AG04449 (cell line): ENCODE measurements at regions not wholly inside any gene's neighbourhood (a gene's known extent, or its start where the extent isn't known, plus 50 kb on each side); places are given as distances from the start of the nearest gene placed in this dataset.

Source experiments
- CTCF ChIA-PET: fragments of 350-600 bp; formaldehyde crosslinking; extraction: SDS; loops from one replicate; lab custom pipeline; 2021; ENCODE audit warnings: antibody characterized with exemption; lab: Yijun Ruan, JAX
- POLR2A ChIA-PET: fragments of 400-600, 350-600 bp; formaldehyde crosslinking; extraction: SDS; loops from one replicate; lab custom pipeline; 2020; ENCODE audit warnings: antibody characterized with exemption, inconsistent platforms; lab: Yijun Ruan, JAX
- DNase-seq: peaks from one replicate; pipeline ENCODE4 v3.0.0-alpha.2; 2010; ENCODE audit warnings: low read depth, low spot score
- H3K4me3 ChIP-seq: 2 replicates; pipeline ENCODE4 v1.5.1; 2011; ENCODE audit warnings: low read depth, mild to moderate bottlenecking, control low read depth, low read length
- TF ChIP-seq, protein P1 (sequence below): IDR thresholded peaks from one replicate; pipeline ENCODE4 v1.5.1; 2011; ENCODE audit warnings: mild to moderate bottlenecking, moderate library complexity, low read length, control low read depth, inconsistent platforms; ENCODE audit not compliant: insufficient read depth; ENCODE audit errors: missing control alignments

DNA sequence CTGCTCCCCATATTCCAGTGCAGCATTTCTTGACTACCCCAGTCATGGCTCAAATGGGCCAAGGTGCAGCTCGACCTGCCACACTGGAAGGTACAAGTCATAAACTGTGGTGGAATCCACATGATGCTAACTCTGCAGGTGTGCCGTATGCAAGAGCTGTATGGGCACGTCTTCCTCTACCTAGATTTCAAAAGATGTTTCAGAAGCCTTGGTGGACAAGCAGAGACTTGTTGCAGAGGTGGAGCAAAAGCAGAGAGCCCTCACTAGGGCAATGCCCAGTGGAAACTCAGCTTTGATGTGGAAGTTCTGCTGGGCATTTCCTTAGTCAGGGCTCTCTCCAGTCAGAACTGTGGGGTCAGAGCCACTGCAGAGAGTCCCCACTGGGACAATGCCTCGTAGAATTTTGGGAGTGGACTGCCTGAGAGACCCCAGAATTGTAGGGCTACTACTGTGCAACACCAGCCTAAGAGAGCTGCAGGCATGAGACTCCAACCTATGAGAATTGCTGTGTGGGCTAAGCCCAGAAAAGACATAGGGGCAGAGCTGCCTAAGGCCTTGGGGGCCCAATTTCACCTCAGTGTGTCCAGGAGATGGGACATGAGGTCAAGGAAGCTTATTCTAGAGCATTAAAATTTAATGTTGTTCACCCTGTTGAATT is 65.7 kb downstream of the BEX3 start:
- no peak overlapping the region for H3K4me3 ChIP-seq
- CTCF ChIA-PET = interaction anchor here (0.6 kb wide), 1 partner anchor 50 kb away, joined by 3 read pairs; no protein-coding TSS in a partner anchor
- POLR2A ChIA-PET = no interaction called here
- DNase-seq = no peak
- TF ChIP-seq, protein P1, sequence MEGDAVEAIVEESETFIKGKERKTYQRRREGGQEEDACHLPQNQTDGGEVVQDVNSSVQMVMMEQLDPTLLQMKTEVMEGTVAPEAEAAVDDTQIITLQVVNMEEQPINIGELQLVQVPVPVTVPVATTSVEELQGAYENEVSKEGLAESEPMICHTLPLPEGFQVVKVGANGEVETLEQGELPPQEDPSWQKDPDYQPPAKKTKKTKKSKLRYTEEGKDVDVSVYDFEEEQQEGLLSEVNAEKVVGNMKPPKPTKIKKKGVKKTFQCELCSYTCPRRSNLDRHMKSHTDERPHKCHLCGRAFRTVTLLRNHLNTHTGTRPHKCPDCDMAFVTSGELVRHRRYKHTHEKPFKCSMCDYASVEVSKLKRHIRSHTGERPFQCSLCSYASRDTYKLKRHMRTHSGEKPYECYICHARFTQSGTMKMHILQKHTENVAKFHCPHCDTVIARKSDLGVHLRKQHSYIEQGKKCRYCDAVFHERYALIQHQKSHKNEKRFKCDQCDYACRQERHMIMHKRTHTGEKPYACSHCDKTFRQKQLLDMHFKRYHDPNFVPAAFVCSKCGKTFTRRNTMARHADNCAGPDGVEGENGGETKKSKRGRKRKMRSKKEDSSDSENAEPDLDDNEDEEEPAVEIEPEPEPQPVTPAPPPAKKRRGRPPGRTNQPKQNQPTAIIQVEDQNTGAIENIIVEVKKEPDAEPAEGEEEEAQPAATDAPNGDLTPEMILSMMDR = no peak

DNA sequence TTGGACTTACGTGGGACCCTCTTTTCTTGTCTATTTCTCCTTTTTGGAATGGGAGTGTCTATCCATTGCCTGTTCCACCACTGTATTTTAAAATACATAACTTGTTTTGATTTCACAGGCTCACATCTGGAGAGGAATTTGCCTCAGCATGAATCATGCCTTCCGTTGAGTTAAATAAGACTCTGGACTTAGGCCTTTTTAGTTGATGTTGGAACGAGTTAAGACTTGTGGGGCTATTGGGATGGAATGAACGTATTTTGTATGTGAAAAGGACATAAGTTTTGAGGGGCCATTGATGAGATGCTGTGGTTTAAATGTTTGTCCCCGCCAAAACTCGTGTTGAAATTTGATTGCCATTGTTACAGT is 66.2 kb downstream of the BEX3 start:
- ChIA-PET POLR2A (no interaction called here), CTCF (interaction anchor here (0.6 to 1.2 kb wide), 2 partner anchors 51 to 101 kb away, joined by 3 to 4 read pairs; no protein-coding TSS in a partner anchor)

DNA sequence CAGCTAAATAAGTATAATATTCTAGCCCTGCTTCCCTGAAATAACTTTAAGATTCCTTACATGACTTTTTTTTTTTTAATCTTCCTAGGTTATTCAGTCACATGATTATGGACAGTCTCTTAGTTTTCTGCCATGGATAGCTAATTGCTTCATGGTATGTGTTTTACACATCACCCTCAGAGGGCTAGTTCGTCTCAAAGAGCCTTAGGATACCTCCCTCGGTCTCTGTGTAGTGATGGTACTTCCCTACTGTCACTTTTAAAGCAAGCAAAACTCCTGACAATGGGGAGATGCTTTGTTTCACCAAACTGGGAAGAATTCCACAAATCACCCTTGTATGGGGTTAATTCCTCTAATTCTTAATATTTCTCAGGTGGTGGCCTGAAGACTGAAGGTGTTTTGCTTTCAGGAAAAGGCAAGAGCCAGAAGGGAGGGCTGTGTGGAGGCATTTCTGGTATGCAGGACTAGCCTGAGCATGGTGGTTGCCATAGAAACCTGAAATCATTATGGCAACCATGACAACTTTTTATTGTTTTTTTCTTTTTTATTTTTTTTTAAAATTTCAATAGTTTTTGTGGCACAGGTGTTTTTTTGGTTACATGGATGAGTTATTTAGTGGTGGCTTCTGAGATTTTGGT is 70.4 kb downstream of the BEX3 start:
- no peak for DNase-seq
- no peak overlapping the region for H3K4me3 ChIP-seq
- TF ChIP-seq, protein P1 = no peak
- ChIA-PET POLR2A (interaction anchor here (0.8 kb wide), 1 partner anchor 71 kb away, joined by 3 read pairs; the partner anchor contains the start of gene BEX3), CTCF (interaction anchor here (0.7 kb wide), 1 partner anchor 103 kb away, joined by 3 read pairs; no protein-coding TSS in a partner anchor)

More for the DNA sequence above, 66.2 kb downstream of the BEX3 start:
- TF ChIP-seq, protein P1 = no peak
- DNase-seq = no peak
- no peak overlapping the region for H3K4me3 ChIP-seq
